ENCODE measurements at regions not wholly inside any gene's neighbourhood (a gene's known extent, or its start where the extent isn't known, plus 50 kb on each side); places are given as distances from the start of the nearest gene placed in this dataset.
A peak's percentile ranks its signal among the peaks of the same experiment; 100 is the strongest.

- ATAC-seq (ENCODE audit: low FRiP score) (no peak), DNase-seq (no peak)
- 72 to 74% methylated on average over 3 of the region's 3 CpGs for WGBS, 2 donors
- no peaks in the 10 kb centered on the region for H3K36me3 ChIP-seq (ENCODE audit: control insufficient read depth in 1 of 2, insufficient read depth in 2 of 2, low read length in 1 of 2)
- H3K27ac ChIP-seq (ENCODE audit: low read depth in 1 of 2, low read length in 2 of 2) = no peak overlapping the region
- no peak overlapping the region for H3K4me3 ChIP-seq (ENCODE audit: low read length in 2 of 2)
- H3K27me3 ChIP-seq (ENCODE audit: control insufficient read depth in 1 of 2, insufficient read depth in 2 of 2, low read length in 1 of 2) = no peaks in the 10 kb centered on the region
- peaks cover 4 to 8% of the 10 kb centered on the region in 2 donors for H3K4me1 ChIP-seq (ENCODE audit: control insufficient read depth in 1 of 2, insufficient read depth in 2 of 2, low read length in 2 of 2)
- intact Hi-C loops (cut with DNase I) = no loop called here
- H3K9me3 ChIP-seq (ENCODE audit: control insufficient read depth, low read length) = no peaks in the 10 kb centered on the region
These were observed 214.4 kb downstream of the PLK2 start for GRCh38 chr5:58245476-58245840.

- H3K4me3 ChIP-seq (ENCODE audit: low read length in 2 of 2) = no peak overlapping the region
These were observed 214.9 kb downstream of the PLK2 start for GRCh38 chr5:58244819-58245475.

GRCh38 chr5:58241389-58241788 is 218.5 kb downstream of the PLK2 start:
- no peak overlapping the region for H3K27ac ChIP-seq (ENCODE audit: low read depth in 1 of 2, low read length in 2 of 2)
- no peaks in the 10 kb centered on the region for H3K4me1 ChIP-seq (ENCODE audit: control insufficient read depth in 1 of 2, insufficient read depth in 2 of 2, low read length in 2 of 2)
- no peaks in the 10 kb centered on the region for H3K27me3 ChIP-seq (ENCODE audit: control insufficient read depth in 1 of 2, insufficient read depth in 2 of 2, low read length in 1 of 2)
- H3K36me3 ChIP-seq (ENCODE audit: control insufficient read depth in 1 of 2, insufficient read depth in 2 of 2, low read length in 1 of 2) = no peaks in the 10 kb centered on the region
- 88 to 89% methylated on average over 3 of the region's 3 CpGs for WGBS, 2 donors
- DNase-seq = no peak
- ATAC-seq (ENCODE audit: low FRiP score) = peak; percentile 46
- no peaks in the 10 kb centered on the region for H3K9me3 ChIP-seq (ENCODE audit: control insufficient read depth, low read length)
- H3K4me3 ChIP-seq (ENCODE audit: low read length in 2 of 2) = no peak overlapping the region
- intact Hi-C loops (cut with DNase I) = no loop called here

More at GRCh38 chr5:58244819-58245475, 214.9 kb downstream of the PLK2 start:
- no peaks in the 10 kb centered on the region for H3K36me3 ChIP-seq (ENCODE audit: control insufficient read depth in 1 of 2, insufficient read depth in 2 of 2, low read length in 1 of 2)
- intact Hi-C loops (cut with DNase I) = no loop called here
- no peaks in the 10 kb centered on the region for H3K9me3 ChIP-seq (ENCODE audit: control insufficient read depth, low read length)
- H3K4me1 ChIP-seq (ENCODE audit: control insufficient read depth in 1 of 2, insufficient read depth in 2 of 2, low read length in 2 of 2) = peaks cover 4 to 8% of the 10 kb centered on the region in 2 donors
- no peak for DNase-seq
- no peaks in the 10 kb centered on the region for H3K27me3 ChIP-seq (ENCODE audit: control insufficient read depth in 1 of 2, insufficient read depth in 2 of 2, low read length in 1 of 2)
- WGBS, 2 donors = 83 to 85% methylated on average over 8 of the region's 8 CpGs
- ATAC-seq (ENCODE audit: low FRiP score) = no peak
- no peak overlapping the region for H3K27ac ChIP-seq (ENCODE audit: low read depth in 1 of 2, low read length in 2 of 2)

GRCh38 chr5:58240322-58240721 is 219.6 kb downstream of the PLK2 start:
- 47 to 49% methylated on average over 3 of the region's 3 CpGs for WGBS, 2 donors

GRCh38 chr5:58239731-58240130 is 220.2 kb downstream of the PLK2 start:
- intact Hi-C loops (cut with DNase I) = no loop called here
- Histone ChIP-seq H3K9me3 (ENCODE audit: control insufficient read depth, low read length) (no peaks in the 10 kb centered on the region), H3K27me3 (ENCODE audit: control insufficient read depth in 1 of 2, insufficient read depth in 2 of 2, low read length in 1 of 2) (no peaks in the 10 kb centered on the region), H3K36me3 (ENCODE audit: control insufficient read depth in 1 of 2, insufficient read depth in 2 of 2, low read length in 1 of 2) (no peaks in the 10 kb centered on the region), H3K4me3 (ENCODE audit: low read length in 2 of 2) (no peak overlapping the region), H3K27ac (ENCODE audit: low read depth in 1 of 2, low read length in 2 of 2) (no peak overlapping the region), H3K4me1 (ENCODE audit: control insufficient read depth in 1 of 2, insufficient read depth in 2 of 2, low read length in 2 of 2) (no peaks in the 10 kb centered on the region)
- DNase-seq = no peak
- WGBS, 2 donors = 94 to 96% methylated on average over 3 of the region's 3 CpGs
- ATAC-seq (ENCODE audit: low FRiP score) = no peak

More at GRCh38 chr5:58240322-58240721, 219.6 kb downstream of the PLK2 start:
- no peaks in the 10 kb centered on the region for H3K4me1 ChIP-seq (ENCODE audit: control insufficient read depth in 1 of 2, insufficient read depth in 2 of 2, low read length in 2 of 2)
- DNase-seq (no peak), ATAC-seq (ENCODE audit: low FRiP score) (no peak)
- no peaks in the 10 kb centered on the region for H3K9me3 ChIP-seq (ENCODE audit: control insufficient read depth, low read length)
- no peaks in the 10 kb centered on the region for H3K36me3 ChIP-seq (ENCODE audit: control insufficient read depth in 1 of 2, insufficient read depth in 2 of 2, low read length in 1 of 2)
- intact Hi-C loops (cut with DNase I) = no loop called here
- H3K27me3 ChIP-seq (ENCODE audit: control insufficient read depth in 1 of 2, insufficient read depth in 2 of 2, low read length in 1 of 2) = no peaks in the 10 kb centered on the region
- H3K4me3 ChIP-seq (ENCODE audit: low read length in 2 of 2) = no peak overlapping the region
- no peak overlapping the region for H3K27ac ChIP-seq (ENCODE audit: low read depth in 1 of 2, low read length in 2 of 2)

- H3K27ac ChIP-seq (ENCODE audit: low read depth in 1 of 2, low read length in 2 of 2) = no peak overlapping the region
- ATAC-seq (ENCODE audit: low FRiP score) (no peak), DNase-seq (no peak)
- 90 to 95% methylated on average over 1 of the region's 1 CpG for WGBS, 2 donors
- intact Hi-C loops (cut with DNase I) = no loop called here
- H3K27me3 ChIP-seq (ENCODE audit: control insufficient read depth in 1 of 2, insufficient read depth in 2 of 2, low read length in 1 of 2) = no peaks in the 10 kb centered on the region
- no peaks in the 10 kb centered on the region for H3K36me3 ChIP-seq (ENCODE audit: control insufficient read depth in 1 of 2, insufficient read depth in 2 of 2, low read length in 1 of 2)
- H3K4me3 ChIP-seq (ENCODE audit: low read length in 2 of 2) = no peak overlapping the region
- H3K9me3 ChIP-seq (ENCODE audit: control insufficient read depth, low read length) = no peaks in the 10 kb centered on the region
- H3K4me1 ChIP-seq (ENCODE audit: control insufficient read depth in 1 of 2, insufficient read depth in 2 of 2, low read length in 2 of 2) = no peaks in the 10 kb centered on the region
These were observed 220.8 kb downstream of the PLK2 start for GRCh38 chr5:58239045-58239444.

GRCh38 chr5:58236498-58236897 is 223.4 kb downstream of the PLK2 start:
- Histone ChIP-seq H3K27ac (ENCODE audit: low read depth in 1 of 2, low read length in 2 of 2) (no peak overlapping the region), H3K36me3 (ENCODE audit: control insufficient read depth in 1 of 2, insufficient read depth in 2 of 2, low read length in 1 of 2) (no peaks in the 10 kb centered on the region), H3K9me3 (ENCODE audit: control insufficient read depth, low read length) (no peaks in the 10 kb centered on the region), H3K27me3 (ENCODE audit: control insufficient read depth in 1 of 2, insufficient read depth in 2 of 2, low read length in 1 of 2) (no peaks in the 10 kb centered on the region), H3K4me3 (ENCODE audit: low read length in 2 of 2) (no peak overlapping the region), H3K4me1 (ENCODE audit: control insufficient read depth in 1 of 2, insufficient read depth in 2 of 2, low read length in 2 of 2) (no peaks in the 10 kb centered on the region)
- intact Hi-C loops (cut with DNase I) = no loop called here
- no peak for DNase-seq
- 94 to 97% methylated on average over 3 of the region's 3 CpGs for WGBS, 2 donors
- ATAC-seq (ENCODE audit: low FRiP score) = no peak

GRCh38 chr5:58235299-58235698 is 224.6 kb downstream of the PLK2 start:
- H3K4me3 ChIP-seq (ENCODE audit: low read length in 2 of 2) = no peak overlapping the region
- WGBS, 2 donors = 11% methylated on average over 3 of the region's 3 CpGs
- H3K27me3 ChIP-seq (ENCODE audit: control insufficient read depth in 1 of 2, insufficient read depth in 2 of 2, low read length in 1 of 2) = no peaks in the 10 kb centered on the region
- ATAC-seq (ENCODE audit: low FRiP score) (no peak), DNase-seq (no peak)
- no peaks in the 10 kb centered on the region for H3K4me1 ChIP-seq (ENCODE audit: control insufficient read depth in 1 of 2, insufficient read depth in 2 of 2, low read length in 2 of 2)
- no peak overlapping the region for H3K27ac ChIP-seq (ENCODE audit: low read depth in 1 of 2, low read length in 2 of 2)
- no peaks in the 10 kb centered on the region for H3K36me3 ChIP-seq (ENCODE audit: control insufficient read depth in 1 of 2, insufficient read depth in 2 of 2, low read length in 1 of 2)
- H3K9me3 ChIP-seq (ENCODE audit: control insufficient read depth, low read length) = no peaks in the 10 kb centered on the region
- intact Hi-C loops (cut with DNase I) = no loop called here

GRCh38 chr5:58232130-58232529 is 227.8 kb downstream of the PLK2 start:
- DNase-seq (no peak), ATAC-seq (ENCODE audit: low FRiP score) (no peak)
- peaks cover 1 to 3% of the 10 kb centered on the region in 2 donors for H3K4me1 ChIP-seq (ENCODE audit: control insufficient read depth in 1 of 2, insufficient read depth in 2 of 2, low read length in 2 of 2)
- intact Hi-C loops (cut with DNase I) = no loop called here
- H3K27ac ChIP-seq (ENCODE audit: low read depth in 1 of 2, low read length in 2 of 2) = no peak overlapping the region
- H3K36me3 ChIP-seq (ENCODE audit: control insufficient read depth in 1 of 2, insufficient read depth in 2 of 2, low read length in 1 of 2) = no peaks in the 10 kb centered on the region
- no peak overlapping the region for H3K4me3 ChIP-seq (ENCODE audit: low read length in 2 of 2)
- H3K27me3 ChIP-seq (ENCODE audit: control insufficient read depth in 1 of 2, insufficient read depth in 2 of 2, low read length in 1 of 2) = no peaks in the 10 kb centered on the region
- H3K9me3 ChIP-seq (ENCODE audit: control insufficient read depth, low read length) = no peaks in the 10 kb centered on the region
- WGBS, 2 donors = 89 to 92% methylated on average over 5 of the region's 5 CpGs

Measured in aorta (tissue), 5 donors.